ENCODE measurements at regions not wholly inside any gene's neighbourhood (a gene's known extent, or its start where the extent isn't known, plus 50 kb on each side); places are given as distances from the start of the nearest gene placed in this dataset.
"Not testable (repeated sequence)": the region's sequence is repeated elsewhere in the genome, so short reads cannot be mapped to it uniquely, and the experiment has no call there.

DNA sequence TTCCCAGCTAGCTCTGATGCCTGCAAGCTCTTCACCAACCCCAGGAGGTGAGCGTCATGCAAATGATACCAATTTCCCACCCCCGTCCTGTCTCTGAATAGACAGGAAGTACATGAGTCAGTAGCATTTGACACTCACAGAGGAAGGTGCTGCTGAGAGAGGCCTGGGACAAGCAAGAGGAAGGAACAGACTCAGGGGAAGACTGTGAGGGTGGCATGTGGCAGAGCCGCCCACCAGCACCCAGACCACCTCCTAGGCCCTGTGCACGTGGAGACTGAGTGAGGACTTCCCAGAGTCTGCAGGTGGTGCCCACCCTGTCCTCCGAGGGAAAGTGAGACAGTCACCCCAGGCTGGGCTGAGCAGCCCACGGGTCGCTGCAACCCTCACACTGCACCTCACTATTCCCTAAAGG lies 199.5 kb upstream of the SFSWAP start:
- TF ChIP-seq CTCF (IDR thresholded peaks at IDR 0.05; ENCODE audit: unreplicated experiment in 3 of 3) = no peak
- no peak overlapping the region for H3K4me3 Mint-ChIP-seq
- H3K27me3 Mint-ChIP-seq (ENCODE audit: low read depth) = peaks cover 36% of the 10 kb centered on the region
- H3K4me1 Mint-ChIP-seq = no peaks in the 10 kb centered on the region
- H3K9me3 Mint-ChIP-seq = peaks cover 17% of the 10 kb centered on the region
- no peaks in the 10 kb centered on the region for H3K36me3 Mint-ChIP-seq (ENCODE audit: low read depth)
- no peak overlapping the region for H3K27ac Mint-ChIP-seq

DNA sequence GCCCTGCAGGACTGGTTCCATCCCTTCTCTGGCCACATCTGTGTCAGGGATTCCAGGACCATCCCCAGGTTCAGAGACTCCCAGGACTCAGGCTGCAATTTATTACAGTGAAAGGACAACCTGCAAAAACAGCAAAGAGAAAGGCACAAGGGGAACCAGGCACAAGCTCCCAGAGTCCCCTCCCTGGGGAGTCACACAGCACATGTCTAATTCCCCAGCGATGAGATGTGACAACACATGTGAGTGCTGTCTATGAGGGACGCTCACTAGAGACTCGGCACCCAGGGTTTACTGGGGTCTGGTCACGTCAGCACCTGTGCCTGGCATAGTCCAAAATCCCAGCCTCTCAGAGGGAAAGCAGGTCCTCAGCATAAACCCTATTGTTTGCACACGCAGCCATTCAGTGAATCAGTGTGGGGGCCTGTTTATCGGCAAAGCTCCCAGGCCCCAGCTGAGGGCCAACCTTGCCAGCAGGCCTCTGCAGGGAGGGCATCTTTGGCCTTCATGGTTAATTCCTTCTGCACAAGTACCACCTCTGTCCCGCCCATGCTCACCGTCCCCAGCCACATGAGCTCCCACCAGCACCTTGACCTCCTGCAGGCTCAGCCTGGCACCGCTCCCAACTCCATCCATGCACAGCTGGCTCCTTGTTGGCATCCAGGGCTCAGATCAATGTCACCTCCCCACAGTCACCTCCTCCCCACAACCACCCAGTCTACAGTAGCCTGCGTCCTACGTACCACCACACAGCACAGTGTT lies 198.9 kb upstream of the SFSWAP start:
- no peaks in the 10 kb centered on the region for H3K36me3 Mint-ChIP-seq (ENCODE audit: low read depth)
- H3K4me1 Mint-ChIP-seq = no peaks in the 10 kb centered on the region
- no peak overlapping the region for H3K4me3 Mint-ChIP-seq
- no peak for TF ChIP-seq CTCF (IDR thresholded peaks at IDR 0.05; ENCODE audit: unreplicated experiment in 3 of 3)
- H3K27me3 Mint-ChIP-seq (ENCODE audit: low read depth) = peaks cover 38% of the 10 kb centered on the region
- H3K27ac Mint-ChIP-seq = no peak overlapping the region
- peaks cover 17% of the 10 kb centered on the region for H3K9me3 Mint-ChIP-seq

GRCh38 chr12:131513606-131514005 lies 197.3 kb upstream of the SFSWAP start:
- no peaks in the 10 kb centered on the region for H3K4me1 Mint-ChIP-seq
- no peak for TF ChIP-seq CTCF (IDR thresholded peaks at IDR 0.05; ENCODE audit: unreplicated experiment in 3 of 3)
- no peak overlapping the region for H3K27ac Mint-ChIP-seq

DNA sequence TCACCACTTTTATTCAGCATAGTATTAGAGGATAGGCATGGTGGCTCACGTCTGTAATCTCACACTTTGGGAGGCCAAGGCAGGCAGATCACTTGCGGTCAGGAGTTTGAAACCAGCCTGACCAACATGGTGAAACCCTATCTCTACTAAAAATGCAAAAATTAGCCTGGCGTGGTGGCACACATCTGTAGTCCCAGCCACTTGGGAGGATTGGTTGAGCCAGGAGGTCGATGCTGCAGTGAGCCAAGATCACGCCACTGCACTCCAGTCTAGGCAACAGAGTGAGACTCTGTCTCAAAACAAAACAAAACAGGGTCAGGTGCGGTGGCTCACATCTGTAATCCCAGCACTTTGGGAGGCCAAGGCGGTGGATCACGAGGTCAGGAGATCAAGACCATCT lies 190.3 kb upstream of the SFSWAP start:
- not testable (repeated sequence) for H3K36me3 Mint-ChIP-seq (ENCODE audit: low read depth); H3K9me3 Mint-ChIP-seq; H3K27ac Mint-ChIP-seq; H3K4me1 Mint-ChIP-seq; H3K4me3 Mint-ChIP-seq
- peaks cover 42% of the 10 kb centered on the region for H3K27me3 Mint-ChIP-seq (ENCODE audit: low read depth)

More at GRCh38 chr12:131513606-131514005, 197.3 kb upstream of the SFSWAP start:
- Mint-ChIP-seq H3K4me3 (no peak overlapping the region), H3K27me3 (ENCODE audit: low read depth) (peaks cover 38% of the 10 kb centered on the region), H3K36me3 (ENCODE audit: low read depth) (no peaks in the 10 kb centered on the region), H3K9me3 (peaks cover 17% of the 10 kb centered on the region)

GRCh38 chr12:131521326-131521725 lies 189.6 kb upstream of the SFSWAP start:
- Mint-ChIP-seq H3K27ac (no peak overlapping the region), H3K4me3 (no peak overlapping the region), H3K4me1 (no peaks in the 10 kb centered on the region), H3K27me3 (ENCODE audit: low read depth) (peaks cover 40% of the 10 kb centered on the region), H3K9me3 (peaks cover 3% of the 10 kb centered on the region), H3K36me3 (ENCODE audit: low read depth) (no peaks in the 10 kb centered on the region)
- TF ChIP-seq CTCF (IDR thresholded peaks at IDR 0.05; ENCODE audit: unreplicated experiment in 3 of 3) = no peak

- H3K27ac Mint-ChIP-seq = no peak overlapping the region
- H3K9me3 Mint-ChIP-seq = no peaks in the 10 kb centered on the region
- no peak for TF ChIP-seq CTCF (IDR thresholded peaks at IDR 0.05; ENCODE audit: unreplicated experiment in 3 of 3)
- H3K36me3 Mint-ChIP-seq (ENCODE audit: low read depth) = no peaks in the 10 kb centered on the region
- no peaks in the 10 kb centered on the region for H3K4me1 Mint-ChIP-seq
- peaks cover 36% of the 10 kb centered on the region for H3K27me3 Mint-ChIP-seq (ENCODE audit: low read depth)
- H3K4me3 Mint-ChIP-seq = no peak overlapping the region
Measured at GRCh38 chr12:131525795-131526508, 184.9 kb upstream of the SFSWAP start.
